Osteoblast (primary cell): ENCODE measurements at regions not wholly inside any gene's neighbourhood (a gene's known extent, or its start where the extent isn't known, plus 50 kb on each side); places are given as distances from the start of the nearest gene placed in this dataset.

ENCODE experiments used
- DNase-seq: peaks from one replicate; pipeline ENCODE4 v3.0.0; 2011; ENCODE audit warnings: low spot score, mixed read lengths; ENCODE audit not compliant: insufficient read length; ENCODE audit errors: missing footprints
- H2AFZ ChIP-seq: 2 replicates; pipeline ENCODE4 v1.6.0; 2011; ENCODE audit warnings: mild to moderate bottlenecking, low read length
- H3K27ac ChIP-seq: 2 replicates; pipeline ENCODE4 v1.5.1; 2011; ENCODE audit warnings: mild to moderate bottlenecking, low read depth, low read length, moderate library complexity
- H3K27me3 ChIP-seq: 2 replicates; pipeline ENCODE4 v1.6.0; 2012; ENCODE audit warnings: mild to moderate bottlenecking, control low read depth, inconsistent platforms, low read length, moderate library complexity; ENCODE audit not compliant: insufficient read depth
- H3K36me3 ChIP-seq: 2 replicates; pipeline ENCODE4 v1.5.1; 2011; ENCODE audit warnings: mild to moderate bottlenecking, low read length, control low read depth, moderate library complexity; ENCODE audit not compliant: insufficient read depth
- H3K4me1 ChIP-seq: 2 replicates; pipeline ENCODE4 v1.5.1; 2011; ENCODE audit warnings: mild to moderate bottlenecking, low read length, control low read depth, moderate library complexity; ENCODE audit not compliant: insufficient read depth
- H3K4me2 ChIP-seq: 2 replicates; pipeline ENCODE4 v1.6.0; 2011; ENCODE audit warnings: mild to moderate bottlenecking, low read length; ENCODE audit not compliant: insufficient read depth
- H3K4me3 ChIP-seq: fragments of 200-600 bp; sonication (generic); 3 replicates; pipeline ENCODE4 v1.5.1; 2012; ENCODE audit warnings: mild to moderate bottlenecking, low read length, inconsistent platforms; ENCODE audit not compliant: insufficient read depth
- H3K79me2 ChIP-seq: 2 replicates; pipeline ENCODE4 v1.6.0; 2012; ENCODE audit warnings: mild to moderate bottlenecking, low read length, control low read depth, inconsistent platforms; ENCODE audit not compliant: insufficient read depth
- H3K9me3 ChIP-seq: 2 replicates; pipeline ENCODE4 v1.5.1; 2011; ENCODE audit warnings: low read depth, low read length, control low read depth
- H4K20me1 ChIP-seq: 2 replicates; pipeline ENCODE4 v1.6.0; 2012; ENCODE audit warnings: mild to moderate bottlenecking, low read length, control low read depth; ENCODE audit not compliant: insufficient read depth
- CTCF ChIP-seq: IDR thresholded peaks from 2 replicates; pipeline ENCODE4 v1.5.1; 2011; ENCODE audit warnings: mild to moderate bottlenecking, low read depth, low read length, moderate library complexity; ENCODE audit errors: extremely low read depth

GRCh38 chr17:73987845-73988509, 215.5 kb upstream of the RPL38 start:
- no peak overlapping the region for H3K4me3 ChIP-seq
- no peak for DNase-seq
- no peak overlapping the region for H2AFZ ChIP-seq
- no peak for TF ChIP-seq CTCF
- no peaks in the 10 kb centered on the region for H3K79me2 ChIP-seq
- no peak overlapping the region for H3K4me2 ChIP-seq
- no peaks in the 10 kb centered on the region for H3K36me3 ChIP-seq
- no peak overlapping the region for H3K27ac ChIP-seq
- no peaks in the 10 kb centered on the region for H3K27me3 ChIP-seq
- no peaks in the 10 kb centered on the region for H4K20me1 ChIP-seq
- H3K9me3 ChIP-seq: no peaks in the 10 kb centered on the region
- H3K4me1 ChIP-seq: no peaks in the 10 kb centered on the region

GRCh38 chr17:73989671-73990070, 213.8 kb upstream of the RPL38 start:
- Histone ChIP-seq H3K27me3 (no peaks in the 10 kb centered on the region), H3K4me1 (no peaks in the 10 kb centered on the region), H3K4me2 (no peak overlapping the region), H3K79me2 (no peaks in the 10 kb centered on the region), H3K9me3 (no peaks in the 10 kb centered on the region), H4K20me1 (no peaks in the 10 kb centered on the region), H3K36me3 (no peaks in the 10 kb centered on the region), H3K4me3 (no peak overlapping the region), H2AFZ (no peak overlapping the region), H3K27ac (no peak overlapping the region)
- no peak for TF ChIP-seq CTCF
- no peak for DNase-seq

- H3K4me1 ChIP-seq: no peaks in the 10 kb centered on the region
- DNase-seq: no peak
- H3K36me3 ChIP-seq: no peaks in the 10 kb centered on the region
- H3K27me3 ChIP-seq: no peaks in the 10 kb centered on the region
- H3K27ac ChIP-seq: no peak overlapping the region
- no peak overlapping the region for H2AFZ ChIP-seq
- no peak overlapping the region for H3K4me3 ChIP-seq
- TF ChIP-seq CTCF: no peak
- no peaks in the 10 kb centered on the region for H3K79me2 ChIP-seq
- H4K20me1 ChIP-seq: no peaks in the 10 kb centered on the region
- no peak overlapping the region for H3K4me2 ChIP-seq
- H3K9me3 ChIP-seq: no peaks in the 10 kb centered on the region
Observed at GRCh38 chr17:73990290-73990689, 213.2 kb upstream of the RPL38 start.

GRCh38 chr17:73991260-73991659, 212.2 kb upstream of the RPL38 start:
- Histone ChIP-seq H3K4me2 (no peak overlapping the region), H3K27ac (no peak overlapping the region), H3K9me3 (no peaks in the 10 kb centered on the region), H4K20me1 (no peaks in the 10 kb centered on the region), H3K27me3 (no peaks in the 10 kb centered on the region), H3K36me3 (no peaks in the 10 kb centered on the region), H3K4me1 (no peaks in the 10 kb centered on the region), H2AFZ (no peak overlapping the region), H3K4me3 (no peak overlapping the region), H3K79me2 (no peaks in the 10 kb centered on the region)
- DNase-seq: no peak
- TF ChIP-seq CTCF: no peak
